Activated B cell treated with CpG ODN at 0.5 μM for 24 hours (primary cell): ENCODE measurements at regions not wholly inside any gene's neighbourhood (a gene's known extent, or its start where the extent isn't known, plus 50 kb on each side); places are given as distances from the start of the nearest gene placed in this dataset.

Experiments
- ATAC-seq: fragments of 200-7000 bp; cut with Tn5 transposase; one replicate; pipeline ENCODE4 v1.10.0; 2021; ENCODE audit warnings: low read depth, mild to moderate bottlenecking, moderate library complexity
- CTCF ChIA-PET: fragments of 350-600 bp; sonication (Branson Sonifier 250); formaldehyde crosslinking; loops from one replicate; lab custom pipeline; 2021; ENCODE audit warnings: antibody characterized with exemption; lab: Charles Lee
- POLR2A ChIA-PET: fragments of 350-600 bp; sonication (Branson Sonifier 250); formaldehyde crosslinking; loops from one replicate; lab custom pipeline; 2021; ENCODE audit warnings: antibody characterized with exemption; lab: Charles Lee
- DNase-seq: peaks from one replicate; pipeline ENCODE4 v3.0.0; 2022
- H3K27ac Mint-ChIP-seq: one replicate; pipeline ENCODE4 v1.8.0; 2020; ENCODE audit warnings: mixed read lengths
- H3K27me3 Mint-ChIP-seq: one replicate; pipeline ENCODE4 v1.8.0; 2021; ENCODE audit warnings: mixed read lengths
- H3K36me3 Mint-ChIP-seq: one replicate; pipeline ENCODE4 v1.8.0; 2021; ENCODE audit warnings: low read depth, mixed read lengths
- H3K4me1 Mint-ChIP-seq: one replicate; pipeline ENCODE4 v1.8.0; 2021; ENCODE audit warnings: mixed read lengths
- H3K4me3 Mint-ChIP-seq: one replicate; pipeline ENCODE4 v1.8.0; 2020; ENCODE audit warnings: mild to moderate bottlenecking, mixed read lengths
- H3K9me3 Mint-ChIP-seq: one replicate; pipeline ENCODE4 v1.8.0; 2020; ENCODE audit warnings: mixed read lengths
- intact Hi-C: fragments of 100-400 bp; cut with micrococcal nuclease; formaldehyde crosslinking; loops from one replicate; pipeline ENCODE4 v1.15.1; 2024
- TF ChIP-seq, protein P1 (sequence below): fragments of 200-600 bp; IDR thresholded peaks from one replicate; pipeline ENCODE4 v1.8.0; 2022; ENCODE audit warnings: antibody characterized with exemption, mild to moderate bottlenecking

DNA sequence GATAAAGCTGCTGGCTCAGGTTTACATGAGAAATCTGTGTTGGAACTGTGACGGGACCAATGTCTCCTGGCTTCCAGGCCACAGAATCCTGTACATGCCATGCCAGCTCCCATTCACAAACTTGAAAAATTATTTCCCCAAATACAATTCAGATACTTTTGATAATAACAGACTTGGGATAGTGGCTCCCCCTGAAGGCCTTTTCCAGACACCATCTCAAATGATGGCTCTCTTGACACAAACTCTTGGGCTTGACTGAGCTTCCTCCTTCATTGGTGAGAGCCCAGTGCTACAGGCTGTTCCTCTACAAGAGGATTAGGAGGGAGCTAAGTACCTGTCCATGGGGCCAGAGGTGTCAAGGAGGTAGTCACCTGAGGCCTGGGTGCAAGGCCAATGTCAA, 104.7 kb upstream of the PAX6 start:
- TF ChIP-seq, protein P1, sequence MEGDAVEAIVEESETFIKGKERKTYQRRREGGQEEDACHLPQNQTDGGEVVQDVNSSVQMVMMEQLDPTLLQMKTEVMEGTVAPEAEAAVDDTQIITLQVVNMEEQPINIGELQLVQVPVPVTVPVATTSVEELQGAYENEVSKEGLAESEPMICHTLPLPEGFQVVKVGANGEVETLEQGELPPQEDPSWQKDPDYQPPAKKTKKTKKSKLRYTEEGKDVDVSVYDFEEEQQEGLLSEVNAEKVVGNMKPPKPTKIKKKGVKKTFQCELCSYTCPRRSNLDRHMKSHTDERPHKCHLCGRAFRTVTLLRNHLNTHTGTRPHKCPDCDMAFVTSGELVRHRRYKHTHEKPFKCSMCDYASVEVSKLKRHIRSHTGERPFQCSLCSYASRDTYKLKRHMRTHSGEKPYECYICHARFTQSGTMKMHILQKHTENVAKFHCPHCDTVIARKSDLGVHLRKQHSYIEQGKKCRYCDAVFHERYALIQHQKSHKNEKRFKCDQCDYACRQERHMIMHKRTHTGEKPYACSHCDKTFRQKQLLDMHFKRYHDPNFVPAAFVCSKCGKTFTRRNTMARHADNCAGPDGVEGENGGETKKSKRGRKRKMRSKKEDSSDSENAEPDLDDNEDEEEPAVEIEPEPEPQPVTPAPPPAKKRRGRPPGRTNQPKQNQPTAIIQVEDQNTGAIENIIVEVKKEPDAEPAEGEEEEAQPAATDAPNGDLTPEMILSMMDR: no peak
- Mint-ChIP-seq H3K27me3 (peaks cover 4% of the 10 kb centered on the region), H3K4me3 (no peak overlapping the region), H3K9me3 (no peaks in the 10 kb centered on the region), H3K36me3 (no peaks in the 10 kb centered on the region), H3K4me1 (no peaks in the 10 kb centered on the region), H3K27ac (no peak overlapping the region)
- CTCF ChIA-PET: no interaction called here
- POLR2A ChIA-PET: no interaction called here
- ATAC-seq (no peak), DNase-seq (no peak)
- intact Hi-C loops: no loop called here

DNA sequence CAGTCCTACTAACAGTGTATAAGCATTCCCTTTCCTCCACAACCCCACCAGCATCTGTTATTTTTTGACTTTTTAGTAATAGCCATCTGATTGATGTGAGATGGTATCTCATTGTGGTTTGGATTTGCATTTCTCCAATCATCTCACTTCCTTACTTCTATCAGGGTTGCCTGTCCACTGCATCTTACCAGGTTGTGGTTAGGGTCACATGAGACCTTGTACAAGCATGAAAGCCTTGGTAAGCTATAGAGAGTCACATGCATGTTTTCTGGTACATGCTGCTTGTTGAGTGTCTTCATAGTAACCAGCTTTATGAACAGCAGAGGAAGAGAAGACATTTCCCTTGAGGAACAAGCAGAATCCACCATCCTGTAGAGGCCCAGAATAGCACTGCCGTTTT, 102.9 kb upstream of the PAX6 start:
- Mint-ChIP-seq H3K36me3 (no peaks in the 10 kb centered on the region), H3K27me3 (no peaks in the 10 kb centered on the region), H3K4me1 (no peaks in the 10 kb centered on the region), H3K27ac (no peak overlapping the region), H3K9me3 (no peaks in the 10 kb centered on the region), H3K4me3 (no peak overlapping the region)
- TF ChIP-seq, protein P1: no peak
- ChIA-PET CTCF (no interaction called here), POLR2A (no interaction called here)
- ATAC-seq: no peak
- no peak for DNase-seq
- intact Hi-C loops: no loop called here

DNA sequence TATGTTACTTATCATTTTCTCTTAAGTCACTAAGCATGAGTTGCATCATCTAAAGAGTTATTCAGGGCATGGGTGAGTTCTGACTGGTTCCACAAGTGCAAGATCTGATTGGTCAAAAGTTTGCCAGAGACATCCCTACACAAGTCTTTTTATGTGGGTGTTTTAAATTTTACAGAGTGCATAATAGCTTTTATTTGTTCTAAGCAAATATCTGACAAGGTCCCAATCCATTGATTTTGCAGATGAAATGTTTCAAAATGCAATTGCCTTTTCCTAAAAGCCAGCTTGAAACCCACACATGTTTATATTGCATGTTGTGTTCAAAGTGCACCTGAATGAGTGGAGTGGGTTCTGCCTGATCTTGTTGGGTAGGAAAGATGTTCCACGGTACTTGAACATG, 101.7 kb upstream of the PAX6 start:
- intact Hi-C loops: no loop called here
- Mint-ChIP-seq H3K27me3 (no peaks in the 10 kb centered on the region), H3K4me3 (no peak overlapping the region), H3K9me3 (no peaks in the 10 kb centered on the region), H3K27ac (no peak overlapping the region), H3K36me3 (no peaks in the 10 kb centered on the region), H3K4me1 (no peaks in the 10 kb centered on the region)
- CTCF ChIA-PET: no interaction called here
- no peak for DNase-seq
- TF ChIP-seq, protein P1: no peak
- POLR2A ChIA-PET: no interaction called here
- no peak for ATAC-seq

DNA sequence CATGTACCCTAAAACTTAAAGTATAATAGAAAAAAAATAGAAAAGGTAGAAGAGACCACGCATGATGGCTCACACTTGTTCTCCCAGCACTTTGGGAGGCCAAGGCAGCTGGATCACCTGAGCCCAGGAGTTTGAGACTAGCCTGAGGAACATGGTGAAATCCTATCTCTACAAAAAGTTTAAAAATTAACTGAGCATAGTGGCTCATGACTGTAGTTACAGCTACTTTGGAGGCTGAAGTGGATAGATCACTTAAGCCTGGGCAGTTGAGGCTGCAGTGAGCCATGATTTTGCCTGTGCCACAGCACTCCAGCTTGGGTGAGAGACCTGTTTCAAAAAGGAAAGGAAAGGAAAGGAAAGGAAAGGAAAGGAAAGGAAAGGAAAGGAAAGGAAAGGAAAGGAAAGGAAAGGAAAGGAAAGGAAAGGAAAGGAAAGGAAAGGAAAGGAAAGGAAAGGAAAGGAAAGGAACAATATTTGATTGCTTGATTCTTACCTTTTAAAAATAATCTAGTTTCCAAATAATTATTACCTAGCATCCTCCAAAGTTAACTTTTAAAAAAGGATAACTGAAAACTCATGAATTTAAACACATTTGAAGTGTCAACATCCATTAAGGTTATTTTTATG, 99.9 kb upstream of the PAX6 start:
- no peaks in the 10 kb centered on the region for H3K36me3 Mint-ChIP-seq
- H3K9me3 Mint-ChIP-seq: peaks cover 2% of the 10 kb centered on the region
- peaks cover 5% of the 10 kb centered on the region for H3K27me3 Mint-ChIP-seq
- ChIA-PET POLR2A (no interaction called here), CTCF (no interaction called here)
- no peak for DNase-seq
- no peak for ATAC-seq
- no peak overlapping the region for H3K27ac Mint-ChIP-seq
- H3K4me1 Mint-ChIP-seq: no peaks in the 10 kb centered on the region
- intact Hi-C loops: no loop called here
- TF ChIP-seq, protein P1: no peak
- no peak overlapping the region for H3K4me3 Mint-ChIP-seq

DNA sequence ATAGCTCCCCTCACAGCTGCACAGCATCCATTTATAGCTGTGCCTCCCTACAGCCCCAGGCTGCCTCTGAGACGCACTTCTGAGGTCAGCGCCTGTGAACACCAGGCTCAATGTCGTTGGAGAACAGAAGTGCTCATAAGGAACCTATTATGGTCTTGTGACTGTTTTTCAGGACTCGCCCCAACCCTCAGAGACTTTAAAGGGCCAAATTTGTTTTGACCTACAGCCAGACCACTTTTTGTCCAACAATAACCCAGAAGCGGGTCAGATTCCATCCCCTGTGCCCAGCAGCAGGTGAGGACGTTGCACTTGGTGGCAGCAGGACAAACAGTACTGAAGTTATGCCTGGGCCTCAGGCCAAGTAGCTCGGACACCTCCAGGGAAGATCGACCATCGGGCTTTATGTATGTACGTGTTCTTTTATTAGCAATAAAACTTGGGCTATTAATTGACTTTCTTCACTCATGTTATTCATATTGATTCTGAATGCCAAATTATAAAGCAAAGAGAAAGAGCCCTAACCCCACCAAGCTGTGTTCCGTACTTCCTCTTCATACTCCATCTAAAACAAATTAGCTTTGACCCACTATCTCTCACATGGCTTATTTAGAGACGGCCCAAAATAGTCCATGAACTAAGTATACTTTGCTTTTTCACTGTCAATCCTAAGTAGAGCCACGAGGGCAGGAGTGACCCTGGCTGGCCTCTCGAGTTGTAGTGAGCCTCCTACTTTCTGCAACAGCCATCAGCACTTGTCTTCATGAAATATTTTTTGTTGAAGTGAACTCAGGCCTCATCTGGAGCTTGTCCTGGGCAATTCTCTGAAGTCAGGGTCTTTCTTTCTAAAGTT, 92.3 kb upstream of the PAX6 start:
- H3K4me1 Mint-ChIP-seq: no peaks in the 10 kb centered on the region
- CTCF ChIA-PET: no interaction called here

More for the DNA sequence above, 92.3 kb upstream of the PAX6 start:
- POLR2A ChIA-PET: no interaction called here
- ATAC-seq (no peak), DNase-seq (no peak)
- peaks cover 8% of the 10 kb centered on the region for H3K27me3 Mint-ChIP-seq
- TF ChIP-seq, protein P1: no peak
- no peaks in the 10 kb centered on the region for H3K36me3 Mint-ChIP-seq
- H3K4me3 Mint-ChIP-seq: no peak overlapping the region
- H3K27ac Mint-ChIP-seq: no peak overlapping the region
- H3K9me3 Mint-ChIP-seq: peaks cover 2% of the 10 kb centered on the region
- intact Hi-C loops: no loop called here
